Stimulated activated naive CD4-positive, alpha-beta T cell (primary cell): ENCODE measurements at regions not wholly inside any gene's neighbourhood (a gene's known extent, or its start where the extent isn't known, plus 50 kb on each side); places are given as distances from the start of the nearest gene placed in this dataset.

Experiments used
- DNase-seq, 6 experiments: peaks; one replicate each; lab custom pipeline; 2025; lab: John Stamatoyannopoulos, UW

- DNase-seq, result no peak
Measured at GRCh38 chr16:26898200-26898599, 168.5 kb upstream of the C16orf82 start.

DNA sequence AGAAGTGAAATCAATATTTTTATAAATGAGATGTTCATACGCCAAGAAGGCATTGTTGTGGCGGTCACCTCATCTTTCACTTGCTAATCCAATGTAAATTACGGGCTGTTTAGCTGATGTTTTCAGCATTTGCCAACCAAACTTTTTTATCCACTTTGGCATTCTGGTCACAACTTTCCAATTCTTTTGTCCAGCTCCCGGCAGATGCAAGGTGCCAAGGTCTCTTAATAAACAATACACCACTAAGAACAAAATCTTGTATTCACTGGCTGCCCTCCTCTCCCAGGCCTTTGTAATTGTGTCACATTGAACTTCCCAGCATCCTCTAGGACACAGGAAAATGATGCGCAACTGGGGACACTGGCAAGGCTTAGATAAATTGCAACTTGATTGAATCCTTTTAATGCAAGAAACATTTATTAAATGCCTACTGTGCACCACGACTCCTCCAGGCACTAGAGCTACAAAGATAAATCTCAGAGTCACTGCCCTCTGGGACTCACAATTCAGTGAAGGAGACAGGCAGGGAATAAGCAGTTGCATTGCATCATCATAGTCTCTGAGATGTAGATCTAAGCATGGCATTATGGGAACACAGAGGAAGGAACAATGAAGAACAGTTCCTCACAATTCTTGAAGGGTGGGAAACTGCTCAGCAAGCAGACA, 165.4 kb upstream of the C16orf82 start:
- no peak for DNase-seq

- no peak for DNase-seq
Measured at GRCh38 chr16:26901983-26902382, 164.7 kb upstream of the C16orf82 start.

- DNase-seq, result no peak
Measured at GRCh38 chr16:26905336-26905735, 161.4 kb upstream of the C16orf82 start.

DNA sequence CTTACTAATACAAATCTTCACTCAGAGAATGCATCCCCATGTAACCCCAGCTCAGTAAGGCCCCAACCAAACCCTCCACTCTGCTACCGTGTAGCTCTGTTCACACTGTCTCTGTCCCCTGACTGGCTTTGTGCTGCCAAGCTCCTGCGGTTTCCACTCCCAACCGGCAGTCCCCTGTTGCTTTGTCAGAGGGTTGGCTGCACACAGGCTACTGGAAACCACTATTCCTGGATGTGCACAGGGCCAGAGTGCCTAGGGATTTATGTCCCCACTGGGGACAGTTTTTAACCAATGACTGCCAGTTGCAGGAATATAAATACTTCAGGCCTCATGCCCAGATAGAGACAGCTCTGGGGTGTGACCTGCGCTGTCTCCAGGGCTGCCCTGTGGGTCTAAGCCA, 157.1 kb upstream of the C16orf82 start:
- no peak for DNase-seq

DNA sequence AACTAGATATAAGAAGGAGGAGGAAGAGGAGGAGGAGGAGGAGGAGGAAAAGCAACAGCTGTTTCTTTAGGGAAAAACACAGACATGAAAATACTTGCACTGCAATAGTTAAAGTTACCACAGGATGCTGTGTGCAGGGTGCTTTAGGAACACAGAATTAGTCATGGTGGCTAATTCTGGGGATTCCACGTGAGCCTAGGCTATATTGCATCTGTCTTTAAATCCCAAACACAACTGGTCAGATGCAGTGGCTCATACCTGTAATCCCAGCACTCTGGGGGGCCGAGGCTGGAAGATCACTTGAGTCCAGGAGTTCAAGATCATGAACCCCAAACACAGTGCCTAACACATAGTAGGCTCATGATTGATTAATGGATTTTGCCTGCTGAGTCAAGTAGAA, 155.3 kb upstream of the C16orf82 start:
- DNase-seq, result no peak

GRCh38 chr16:26913851-26914250, 152.9 kb upstream of the C16orf82 start:
- DNase-seq, result no peak

- no peak for DNase-seq
Measured at GRCh38 chr16:26930786-26931581, 135.7 kb upstream of the C16orf82 start.

GRCh38 chr16:26950636-26951035, 116.1 kb upstream of the C16orf82 start:
- no peak for DNase-seq

- DNase-seq, result no peak
Measured at GRCh38 chr16:26951950-26952349, 114.8 kb upstream of the C16orf82 start.

- no peak for DNase-seq
Measured at GRCh38 chr16:26952411-26952810, 114.3 kb upstream of the C16orf82 start.

GRCh38 chr16:26957283-26957859, 109.4 kb upstream of the C16orf82 start:
- DNase-seq, result no peak

- DNase-seq, result no peak
Measured at GRCh38 chr16:26959416-26960009, 107.2 kb upstream of the C16orf82 start.

DNA sequence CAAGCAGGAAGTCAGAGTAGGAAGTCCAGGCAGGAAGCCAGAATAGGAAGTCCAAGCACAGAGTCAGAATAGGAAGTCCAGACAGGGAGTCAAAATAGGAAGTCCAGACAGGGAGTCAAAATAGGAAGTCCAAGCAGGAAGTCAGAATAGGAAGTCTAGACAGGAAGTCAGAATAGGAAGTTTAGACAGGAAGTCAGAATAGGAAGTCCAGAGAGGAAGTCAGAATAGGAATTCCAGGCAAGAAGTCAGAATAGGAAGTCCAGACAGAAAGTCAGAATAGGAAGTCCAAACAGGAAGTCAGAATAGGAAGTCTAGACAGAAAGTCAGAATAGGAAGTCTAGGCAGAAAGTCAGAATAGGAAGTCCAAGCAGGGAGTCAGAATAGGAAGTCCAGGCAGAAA, 105.3 kb upstream of the C16orf82 start:
- no peak for DNase-seq

- peak in 1 of 6 experiments; percentile 5 for DNase-seq
Measured at GRCh38 chr16:26963109-26963508, 103.6 kb upstream of the C16orf82 start.

- no peak for DNase-seq
Measured at GRCh38 chr16:26969589-26970231, 97.0 kb upstream of the C16orf82 start.

DNA sequence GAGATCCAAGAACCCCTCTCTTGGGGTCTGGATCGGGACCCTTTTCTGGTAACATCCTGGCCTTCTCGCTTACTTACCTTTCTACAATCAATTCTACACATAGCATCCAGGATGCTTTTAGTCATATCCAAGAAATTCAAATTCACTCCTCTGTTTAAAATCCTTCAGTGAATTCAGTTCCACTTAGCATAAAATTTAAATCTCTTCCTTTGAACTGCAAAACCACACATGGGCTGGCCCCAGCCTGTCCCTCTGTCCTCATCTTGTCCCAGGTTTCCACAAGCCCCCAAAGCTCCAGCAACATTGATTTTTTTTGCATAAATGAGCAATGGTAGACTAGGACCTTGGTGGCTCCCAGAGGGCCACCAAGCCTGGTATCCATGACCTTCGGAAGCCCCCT, 96.4 kb upstream of the C16orf82 start:
- no peak for DNase-seq

GRCh38 chr16:26976873-26977272, 89.9 kb upstream of the C16orf82 start:
- DNase-seq, result no peak

GRCh38 chr16:26981266-26981938, 85.3 kb upstream of the C16orf82 start:
- no peak for DNase-seq

DNA sequence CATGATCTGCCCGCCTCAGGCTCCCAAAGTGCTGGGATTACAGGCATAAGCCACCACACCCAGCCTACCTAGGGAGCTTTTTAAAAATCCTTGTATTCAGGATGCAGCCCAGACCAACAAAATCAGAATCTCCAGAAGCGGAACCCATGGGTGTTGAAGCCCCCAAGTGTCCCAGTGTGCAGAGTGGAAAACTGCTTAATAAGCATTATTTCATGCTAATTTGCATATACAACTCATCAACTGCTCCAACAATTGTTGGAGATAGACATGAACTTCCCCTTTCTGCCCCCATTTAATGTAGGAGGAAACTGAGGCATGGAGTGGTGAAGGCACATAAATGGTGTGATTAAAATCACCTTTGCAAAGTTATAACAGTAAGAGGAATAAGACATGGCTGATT, 84.3 kb upstream of the C16orf82 start:
- no peak for DNase-seq

DNA sequence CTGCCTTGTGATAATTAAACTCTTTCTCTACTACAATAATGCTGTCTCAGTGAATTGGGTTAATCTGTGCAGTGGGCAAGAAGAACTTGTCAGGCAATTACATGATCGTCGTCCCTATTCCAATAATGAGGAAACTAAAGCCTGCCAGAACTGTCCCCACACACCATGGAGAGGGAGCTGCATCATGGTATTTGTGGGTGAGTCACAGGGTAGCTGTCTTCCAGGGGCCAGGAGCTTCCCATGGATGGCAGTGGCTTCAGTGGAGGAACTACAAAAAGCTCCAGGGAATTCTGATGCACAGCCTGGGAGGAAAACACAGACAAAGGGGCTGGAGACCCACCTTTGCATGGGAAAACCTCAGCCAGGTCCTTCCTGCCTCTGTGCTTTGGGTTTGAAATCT, 83.3 kb upstream of the C16orf82 start:
- DNase-seq, result no peak
